ENCODE measurements at regions not wholly inside any gene's neighbourhood (a gene's known extent, or its start where the extent isn't known, plus 50 kb on each side); places are given as distances from the start of the nearest gene placed in this dataset.

DNA sequence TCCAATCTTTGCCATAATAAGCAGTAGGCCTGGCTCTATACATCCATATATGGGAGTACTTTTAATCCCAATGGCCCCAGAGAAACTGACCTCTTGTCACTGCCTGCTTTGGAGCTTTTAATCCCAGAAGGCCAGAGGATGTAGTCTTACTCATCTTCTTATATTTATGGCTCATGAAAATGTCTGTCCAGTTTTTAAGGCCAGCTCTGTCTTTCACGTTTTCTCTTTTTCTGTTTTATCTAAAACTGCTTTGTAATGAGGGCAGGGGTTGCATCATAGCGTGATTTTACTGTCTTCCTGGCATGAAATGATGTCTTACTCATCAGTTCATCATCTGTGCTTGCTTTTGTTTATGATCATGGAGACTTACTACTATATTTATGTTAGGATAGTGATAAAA is 1094.9 kb downstream of the MAT2B start:
- no peak for DNase-seq (ENCODE audit: low spot score)

GRCh38 chr5:164600929-164601535 is 1095.6 kb downstream of the MAT2B start:
- no peak for DNase-seq (ENCODE audit: low spot score)

DNA sequence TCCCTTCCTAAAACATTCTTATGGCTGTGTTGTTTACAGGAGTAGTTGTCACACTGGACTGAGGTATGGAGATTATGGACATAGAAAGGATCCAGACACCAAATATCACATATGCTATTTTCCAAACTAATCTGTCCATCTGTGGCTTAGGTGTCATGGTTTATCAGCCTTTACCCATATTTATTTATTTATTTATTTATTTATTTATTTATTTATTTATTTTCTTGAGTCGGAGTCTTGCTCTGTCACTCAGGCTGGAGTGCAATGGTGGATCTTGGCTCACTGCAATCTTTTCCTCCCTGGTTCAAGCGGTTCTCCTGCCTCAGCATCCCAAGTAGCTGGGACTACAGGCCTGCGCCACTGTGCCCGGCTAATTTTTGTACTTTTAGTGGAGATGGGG is 1103.1 kb downstream of the MAT2B start:
- DNase-seq (ENCODE audit: low spot score), result no peak

GRCh38 chr5:164610374-164610773 is 1105.0 kb downstream of the MAT2B start:
- DNase-seq (ENCODE audit: low spot score), result no peak

DNA sequence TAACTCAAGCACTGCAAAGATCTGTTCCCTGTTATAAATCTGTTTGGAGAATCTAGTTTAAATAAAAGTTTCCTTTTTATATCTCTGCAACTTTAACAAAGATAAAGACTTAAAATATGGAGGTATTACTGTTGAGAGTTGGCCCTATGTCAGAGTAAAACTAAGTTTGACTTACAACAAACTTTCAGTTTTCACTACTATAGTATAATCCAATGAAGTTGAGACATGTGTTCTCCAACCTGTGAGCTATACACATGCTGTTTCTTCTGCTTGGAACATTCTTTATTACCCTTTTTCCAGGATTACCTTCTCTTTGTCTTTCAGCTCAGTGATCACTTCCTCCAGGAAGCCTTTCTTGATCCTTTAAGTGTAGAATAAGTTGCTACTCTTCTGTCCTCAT is 1109.3 kb downstream of the MAT2B start:
- DNase-seq (ENCODE audit: low spot score), result no peak

DNA sequence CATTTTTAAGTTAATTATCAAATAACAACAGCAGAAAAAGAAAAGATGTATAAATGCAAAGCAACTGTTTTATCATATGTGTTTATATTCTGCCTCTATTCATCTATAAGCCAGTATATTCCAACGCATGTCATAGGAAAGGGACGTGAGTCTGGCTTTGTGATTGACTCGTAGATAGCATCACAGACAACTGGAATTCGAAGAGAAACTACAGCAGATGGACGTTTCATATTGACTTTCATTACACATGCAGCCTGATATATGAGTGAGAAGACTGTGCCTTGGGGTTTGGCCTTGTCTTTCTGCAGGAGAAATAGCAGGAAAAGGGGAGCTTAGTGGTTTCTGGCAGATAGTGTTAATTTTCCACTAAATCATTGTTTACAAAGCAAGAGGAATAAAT is 1111.9 kb downstream of the MAT2B start:
- no peak for DNase-seq (ENCODE audit: low spot score)

- DNase-seq (ENCODE audit: low spot score), result no peak
These were observed 1121.6 kb downstream of the MAT2B start for GRCh38 chr5:164627021-164627420.

GRCh38 chr5:164636456-164636855 is 1131.0 kb downstream of the MAT2B start:
- no peak for DNase-seq (ENCODE audit: low spot score)

DNA sequence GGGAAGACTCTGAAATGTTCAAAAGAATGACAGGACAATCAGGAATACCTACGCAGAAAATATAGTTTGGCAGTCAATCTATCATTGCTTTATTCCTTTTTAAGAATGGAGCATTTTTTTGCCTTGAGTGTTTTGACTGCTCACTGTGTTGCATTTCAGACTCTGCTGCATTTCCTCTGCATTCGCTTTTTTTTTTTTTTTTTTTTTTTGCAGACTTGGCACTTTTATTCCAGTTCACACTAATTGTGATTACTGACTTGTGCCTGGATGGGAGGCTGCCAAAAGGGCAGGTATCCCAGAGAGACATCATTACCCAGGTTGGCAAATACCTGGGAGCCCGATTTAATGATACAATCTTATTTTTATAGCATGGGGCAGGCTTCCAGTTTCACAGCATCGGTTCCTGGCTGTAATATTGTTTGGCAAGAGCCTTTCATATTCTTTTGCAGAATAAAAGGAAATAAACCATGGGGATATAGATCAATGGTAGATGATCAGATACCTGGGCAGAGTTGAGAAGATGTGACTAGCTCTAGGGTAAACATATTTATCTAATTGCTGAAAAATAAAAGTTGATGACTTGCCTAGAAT is 1132.6 kb downstream of the MAT2B start:
- no peak for DNase-seq (ENCODE audit: low spot score)

- no peak for DNase-seq (ENCODE audit: low spot score)
These were observed 1143.8 kb downstream of the MAT2B start for GRCh38 chr5:164649266-164649665.

- no peak for DNase-seq (ENCODE audit: low spot score)
These were observed 1145.0 kb downstream of the MAT2B start for GRCh38 chr5:164650427-164650826.

DNA sequence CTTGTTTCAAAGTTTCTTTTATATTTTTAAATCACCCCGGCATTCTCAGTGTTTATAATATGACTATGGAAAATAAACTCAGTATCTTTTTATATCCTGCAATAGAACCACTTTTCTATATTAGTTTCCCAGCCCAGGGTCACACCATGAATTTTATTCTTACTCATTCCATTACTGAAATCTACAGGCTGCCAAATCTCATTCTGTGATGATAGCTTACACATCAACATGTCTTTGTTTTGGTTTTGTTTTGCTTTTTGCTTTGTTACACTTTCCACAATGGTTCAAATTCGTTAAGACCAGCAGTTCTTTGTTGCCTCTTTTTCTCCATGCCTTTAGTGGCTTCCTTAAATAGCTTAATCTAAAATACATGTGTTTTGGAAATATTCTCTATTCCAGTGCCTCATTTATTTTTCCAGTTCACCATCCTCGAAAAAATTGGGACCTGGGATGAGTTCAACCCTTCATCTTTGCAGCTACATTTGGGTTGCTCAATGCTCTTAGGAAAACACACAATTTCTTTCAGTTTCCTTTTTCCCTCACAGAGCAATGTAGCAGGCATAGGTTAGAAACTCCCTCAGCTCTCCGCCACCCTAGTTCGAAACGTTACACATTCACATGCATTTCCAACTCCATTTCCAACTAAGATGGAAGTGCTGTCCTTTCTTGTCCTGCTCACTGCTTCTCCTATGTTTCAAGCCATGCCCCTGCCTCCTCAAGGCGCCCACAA is 1146.3 kb downstream of the MAT2B start:
- no peak for DNase-seq (ENCODE audit: low spot score)

DNA sequence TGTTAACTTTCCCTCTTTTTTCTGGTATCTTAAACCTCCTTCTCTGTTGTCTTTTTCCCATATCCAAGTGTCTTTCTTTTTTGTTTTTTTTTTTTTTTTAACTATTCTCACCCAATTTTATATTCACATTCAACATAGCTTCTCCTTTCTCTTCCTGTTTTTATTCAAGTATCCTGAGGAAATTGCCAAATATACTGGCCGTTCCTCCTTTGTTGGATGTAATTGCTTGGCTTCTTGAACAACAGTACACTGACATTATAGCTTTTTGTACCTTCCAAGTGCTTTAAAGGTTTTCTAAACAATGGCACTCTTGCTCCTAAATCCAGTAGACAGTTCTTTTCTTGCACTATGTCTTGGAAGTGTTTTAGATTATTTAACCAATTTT is 1146.8 kb downstream of the MAT2B start:
- DNase-seq (ENCODE audit: low spot score), result no peak

GRCh38 chr5:164663198-164663989 is 1158.0 kb downstream of the MAT2B start:
- DNase-seq (ENCODE audit: low spot score), result no peak

DNA sequence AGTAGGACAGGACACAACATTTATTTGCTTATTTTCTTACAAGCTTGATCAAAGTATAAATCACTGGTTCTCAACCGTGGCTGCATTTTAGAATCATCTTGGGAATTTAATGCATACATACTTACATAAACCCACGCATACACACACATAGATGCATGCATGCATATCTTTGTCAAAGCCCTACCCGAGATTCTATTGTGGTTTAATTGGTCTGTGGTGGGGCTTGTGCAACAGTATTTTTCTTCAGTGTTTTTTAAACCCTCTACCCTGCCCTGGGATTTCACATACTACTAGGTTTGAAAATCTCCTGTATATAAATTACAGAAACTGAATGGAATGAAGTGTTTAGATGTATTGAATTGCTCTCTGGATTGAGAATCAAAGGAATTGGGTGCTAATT is 1166.2 kb downstream of the MAT2B start:
- no peak for DNase-seq (ENCODE audit: low spot score)

DNA sequence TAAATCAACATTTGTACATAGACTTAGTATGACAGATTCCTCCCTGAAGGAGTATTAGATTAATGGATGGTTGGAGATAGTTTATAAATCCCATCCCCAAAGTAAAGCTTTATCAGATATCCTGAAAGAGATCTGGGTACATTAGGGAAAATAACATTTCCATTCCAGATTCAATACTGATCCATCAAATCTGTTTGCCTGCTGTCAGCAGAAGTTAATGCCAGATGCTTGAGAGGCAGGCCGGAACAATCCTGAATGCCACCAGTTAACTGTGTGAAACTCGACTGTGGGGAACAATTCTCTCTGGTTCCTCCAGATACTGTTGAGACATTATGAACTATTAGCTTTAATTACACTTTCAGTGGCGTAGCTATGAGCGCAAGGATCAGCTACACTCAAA is 1166.8 kb downstream of the MAT2B start:
- no peak for DNase-seq (ENCODE audit: low spot score)

DNA sequence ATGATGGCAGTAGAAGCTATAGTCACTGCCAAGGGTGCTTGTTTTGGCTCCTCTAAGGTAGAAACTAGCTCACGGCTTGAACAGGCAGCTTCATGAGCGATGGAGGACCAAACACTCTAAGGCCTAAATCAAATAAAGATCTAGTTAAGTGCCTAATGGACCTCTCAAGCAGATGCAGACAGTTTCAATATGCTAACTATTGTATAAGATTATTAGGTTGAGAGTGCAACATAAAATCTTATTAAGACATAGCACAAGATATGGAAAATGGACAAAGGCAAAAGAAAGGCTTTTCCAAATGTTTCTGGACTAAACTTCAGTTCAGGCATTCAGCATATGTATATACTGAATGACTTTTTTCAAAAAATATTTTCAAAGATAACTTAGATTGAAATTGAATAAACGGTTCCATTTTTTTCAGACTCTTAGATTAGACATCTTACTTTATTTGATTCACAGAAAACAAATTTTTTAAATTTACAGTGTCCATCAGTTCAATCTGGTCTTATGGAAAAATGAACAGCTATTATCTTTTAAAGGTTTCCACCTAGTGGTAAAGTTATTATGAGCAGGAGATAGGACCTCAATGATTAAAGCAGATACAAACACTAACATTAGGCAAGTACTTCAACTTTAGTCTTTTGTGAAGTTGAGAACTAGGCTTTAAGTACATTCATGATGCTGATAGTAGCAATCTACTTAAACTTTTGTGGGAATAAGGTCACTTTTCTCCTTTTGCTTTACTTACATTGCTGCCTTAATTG is 1167.7 kb downstream of the MAT2B start:
- DNase-seq (ENCODE audit: low spot score), result peak; percentile 25

GRCh38 chr5:164679461-164679860 is 1174.0 kb downstream of the MAT2B start:
- DNase-seq (ENCODE audit: low spot score), result no peak

GRCh38 chr5:164680216-164680615 is 1174.8 kb downstream of the MAT2B start:
- no peak for DNase-seq (ENCODE audit: low spot score)

DNA sequence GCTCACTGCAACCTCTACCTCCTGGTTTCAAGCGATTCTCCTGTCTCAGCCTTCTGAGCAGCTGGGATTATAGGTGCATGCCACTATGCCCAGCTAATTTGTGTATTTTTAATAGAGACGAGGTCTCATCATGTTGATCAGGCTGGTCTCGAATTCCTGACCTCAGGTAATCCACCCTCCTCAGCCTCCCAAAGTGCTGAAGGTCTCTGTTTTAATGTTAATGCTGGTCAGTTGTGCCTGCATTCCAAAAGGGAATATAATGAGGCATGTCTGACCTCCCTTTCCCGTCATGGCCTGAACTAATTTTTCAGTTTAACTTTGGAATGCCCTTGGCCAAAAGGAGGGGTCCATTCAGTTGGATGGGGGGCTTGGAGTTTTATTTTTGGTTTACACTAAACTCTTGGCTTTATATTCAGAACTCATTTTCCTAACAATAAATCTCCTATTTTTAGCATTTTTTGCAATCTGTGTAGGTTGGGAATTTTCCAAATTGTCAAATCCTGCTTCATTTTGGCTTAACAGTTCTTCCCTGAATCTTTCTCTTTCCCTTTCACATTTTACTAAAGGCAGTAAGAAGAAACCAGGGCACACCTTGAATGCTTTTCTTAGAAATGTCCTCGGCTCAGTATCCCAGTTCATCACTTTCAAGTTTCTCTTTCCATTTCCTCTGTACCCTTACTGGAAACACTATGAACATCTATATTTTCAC is 1175.5 kb downstream of the MAT2B start:
- DNase-seq (ENCODE audit: low spot score), result no peak

GRCh38 chr5:164687391-164687790 is 1182.0 kb downstream of the MAT2B start:
- no peak for DNase-seq (ENCODE audit: low spot score)

Data from NAMALWA (cell line).